ENCODE measurements at regions not wholly inside any gene's neighbourhood (a gene's known extent, or its start where the extent isn't known, plus 50 kb on each side); places are given as distances from the start of the nearest gene placed in this dataset.
A peak's percentile ranks its signal among the peaks of the same experiment; 100 is the strongest.

GRCh38 chr16:82488460-82488859 is 138.3 kb upstream of the CDH13 start:
- DNase-seq: no peak

- DNase-seq: no peak
Observed at GRCh38 chr16:82481455-82481854, 145.3 kb upstream of the CDH13 start.

- DNase-seq: no peak
Observed at GRCh38 chr16:82476786-82477185, 150.0 kb upstream of the CDH13 start.

GRCh38 chr16:82470620-82471152 is 156.1 kb upstream of the CDH13 start:
- no peak for DNase-seq

GRCh38 chr16:82470016-82470415 is 156.8 kb upstream of the CDH13 start:
- DNase-seq: no peak

- DNase-seq: no peak
Observed at GRCh38 chr16:82464187-82464586, 162.6 kb upstream of the CDH13 start.

- DNase-seq: no peak
Observed at GRCh38 chr16:82460766-82461165, 166.0 kb upstream of the CDH13 start.

GRCh38 chr16:82459580-82460256 is 167.1 kb upstream of the CDH13 start:
- DNase-seq: no peak

GRCh38 chr16:82456683-82457082 is 170.1 kb upstream of the CDH13 start:
- DNase-seq: peak; percentile 61

- DNase-seq: no peak
Observed at GRCh38 chr16:82454566-82454965, 172.2 kb upstream of the CDH13 start.

GRCh38 chr16:82454152-82454551 is 172.6 kb upstream of the CDH13 start:
- DNase-seq: no peak

- DNase-seq: no peak
Observed at GRCh38 chr16:82452004-82452756, 174.6 kb upstream of the CDH13 start.

GRCh38 chr16:82451449-82451848 is 175.3 kb upstream of the CDH13 start:
- no peak for DNase-seq

GRCh38 chr16:82440336-82440735 is 186.4 kb upstream of the CDH13 start:
- DNase-seq: no peak

- DNase-seq: no peak
Observed at GRCh38 chr16:82439678-82440293, 187.0 kb upstream of the CDH13 start.

- no peak for DNase-seq
Observed at GRCh38 chr16:82433042-82433441, 193.7 kb upstream of the CDH13 start.

GRCh38 chr16:82432261-82432660 is 194.5 kb upstream of the CDH13 start:
- DNase-seq: no peak

GRCh38 chr16:82425661-82426060 is 201.1 kb upstream of the CDH13 start:
- no peak for DNase-seq

GRCh38 chr16:82421851-82422250 is 204.9 kb upstream of the CDH13 start:
- peak; percentile 22 for DNase-seq

- DNase-seq: no peak
Observed at GRCh38 chr16:82419332-82419731, 207.4 kb upstream of the CDH13 start.

GRCh38 chr16:82414476-82414875 is 212.3 kb upstream of the CDH13 start:
- DNase-seq: no peak

GRCh38 chr16:82412770-82413169 is 214.0 kb upstream of the CDH13 start:
- no peak for DNase-seq

- no peak for DNase-seq
Observed at GRCh38 chr16:82405736-82406135, 221.0 kb upstream of the CDH13 start.

Measured in right hindlimb (tissue), 1 donor.